ENCODE measurements at regions not wholly inside any gene's neighbourhood (a gene's known extent, or its start where the extent isn't known, plus 50 kb on each side); places are given as distances from the start of the nearest gene placed in this dataset.

GRCh38 chr4:11037637-11038036 is 353.1 kb upstream of the CLNK start:
- no peak overlapping the region for H3K27ac ChIP-seq
- H3K4me3 ChIP-seq: no peak overlapping the region
- no peak for DNase-seq
- intact Hi-C loops (cut with DNase I): no loop called here
- no peaks in the 10 kb centered on the region for H3K36me3 ChIP-seq
- TF ChIP-seq, protein P1, sequence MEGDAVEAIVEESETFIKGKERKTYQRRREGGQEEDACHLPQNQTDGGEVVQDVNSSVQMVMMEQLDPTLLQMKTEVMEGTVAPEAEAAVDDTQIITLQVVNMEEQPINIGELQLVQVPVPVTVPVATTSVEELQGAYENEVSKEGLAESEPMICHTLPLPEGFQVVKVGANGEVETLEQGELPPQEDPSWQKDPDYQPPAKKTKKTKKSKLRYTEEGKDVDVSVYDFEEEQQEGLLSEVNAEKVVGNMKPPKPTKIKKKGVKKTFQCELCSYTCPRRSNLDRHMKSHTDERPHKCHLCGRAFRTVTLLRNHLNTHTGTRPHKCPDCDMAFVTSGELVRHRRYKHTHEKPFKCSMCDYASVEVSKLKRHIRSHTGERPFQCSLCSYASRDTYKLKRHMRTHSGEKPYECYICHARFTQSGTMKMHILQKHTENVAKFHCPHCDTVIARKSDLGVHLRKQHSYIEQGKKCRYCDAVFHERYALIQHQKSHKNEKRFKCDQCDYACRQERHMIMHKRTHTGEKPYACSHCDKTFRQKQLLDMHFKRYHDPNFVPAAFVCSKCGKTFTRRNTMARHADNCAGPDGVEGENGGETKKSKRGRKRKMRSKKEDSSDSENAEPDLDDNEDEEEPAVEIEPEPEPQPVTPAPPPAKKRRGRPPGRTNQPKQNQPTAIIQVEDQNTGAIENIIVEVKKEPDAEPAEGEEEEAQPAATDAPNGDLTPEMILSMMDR (IDR thresholded peaks at IDR 0.05): no peak
- no peak for ATAC-seq
- H3K27me3 ChIP-seq: no peaks in the 10 kb centered on the region
- no peaks in the 10 kb centered on the region for H3K4me1 ChIP-seq
- no peaks in the 10 kb centered on the region for H3K9me3 ChIP-seq

GRCh38 chr4:11028334-11028733 is 343.8 kb upstream of the CLNK start:
- Histone ChIP-seq H3K4me3 (no peak overlapping the region), H3K27ac (no peak overlapping the region), H3K4me1 (no peaks in the 10 kb centered on the region), H3K9me3 (no peaks in the 10 kb centered on the region), H3K27me3 (no peaks in the 10 kb centered on the region), H3K36me3 (no peaks in the 10 kb centered on the region)
- no peak for DNase-seq
- ATAC-seq: no peak
- intact Hi-C loops (cut with DNase I): no loop called here
- TF ChIP-seq, protein P1 (IDR thresholded peaks at IDR 0.05): no peak

GRCh38 chr4:11021333-11021732 is 336.8 kb upstream of the CLNK start:
- Histone ChIP-seq H3K4me3 (no peak overlapping the region), H3K27ac (no peak overlapping the region), H3K27me3 (no peaks in the 10 kb centered on the region), H3K36me3 (no peaks in the 10 kb centered on the region), H3K9me3 (no peaks in the 10 kb centered on the region), H3K4me1 (no peaks in the 10 kb centered on the region)
- DNase-seq (no peak), ATAC-seq (no peak)
- TF ChIP-seq, protein P1 (IDR thresholded peaks at IDR 0.05): no peak
- intact Hi-C loops (cut with DNase I): no loop called here

- DNase-seq (no peak), ATAC-seq (no peak)
- TF ChIP-seq, protein P1 (IDR thresholded peaks at IDR 0.05): no peak
- H3K27me3 ChIP-seq: no peaks in the 10 kb centered on the region
- no peak overlapping the region for H3K4me3 ChIP-seq
- H3K4me1 ChIP-seq: no peaks in the 10 kb centered on the region
- no peaks in the 10 kb centered on the region for H3K9me3 ChIP-seq
- H3K36me3 ChIP-seq: no peaks in the 10 kb centered on the region
- intact Hi-C loops (cut with DNase I): no loop called here
- H3K27ac ChIP-seq: no peak overlapping the region
Observed at GRCh38 chr4:11019451-11020240, 335.1 kb upstream of the CLNK start.

GRCh38 chr4:11014199-11014598 is 329.6 kb upstream of the CLNK start:
- no peak overlapping the region for H3K27ac ChIP-seq
- H3K36me3 ChIP-seq: no peaks in the 10 kb centered on the region
- no peaks in the 10 kb centered on the region for H3K27me3 ChIP-seq
- no peak overlapping the region for H3K4me3 ChIP-seq
- ATAC-seq (no peak), DNase-seq (no peak)
- no peaks in the 10 kb centered on the region for H3K9me3 ChIP-seq
- TF ChIP-seq, protein P1 (IDR thresholded peaks at IDR 0.05): no peak
- intact Hi-C loops (cut with DNase I): no loop called here
- no peaks in the 10 kb centered on the region for H3K4me1 ChIP-seq
